ENCODE measurements at regions not wholly inside any gene's neighbourhood (a gene's known extent, or its start where the extent isn't known, plus 50 kb on each side); places are given as distances from the start of the nearest gene placed in this dataset.

GRCh38 chrX:39577985-39578869, 519.5 kb downstream of the BCOR start:
- DNase-seq: no peak

- no peak for DNase-seq
Measured at GRCh38 chrX:39580043-39580442, 517.7 kb downstream of the BCOR start.

GRCh38 chrX:39581411-39581810, 516.3 kb downstream of the BCOR start:
- no peak for DNase-seq

GRCh38 chrX:39582091-39582490, 515.7 kb downstream of the BCOR start:
- DNase-seq: no peak

GRCh38 chrX:39582976-39583375, 514.8 kb downstream of the BCOR start:
- no peak for DNase-seq

GRCh38 chrX:39585808-39586207, 511.9 kb downstream of the BCOR start:
- DNase-seq: no peak

GRCh38 chrX:39586359-39586758, 511.4 kb downstream of the BCOR start:
- no peak for DNase-seq

- DNase-seq: no peak
Measured at GRCh38 chrX:39591099-39591498, 506.7 kb downstream of the BCOR start.

GRCh38 chrX:39592776-39593175, 505.0 kb downstream of the BCOR start:
- DNase-seq: no peak

- no peak for DNase-seq
Measured at GRCh38 chrX:39595977-39596376, 501.8 kb downstream of the BCOR start.

GRCh38 chrX:39596437-39596836, 501.3 kb downstream of the BCOR start:
- DNase-seq: no peak

- DNase-seq: no peak
Measured at GRCh38 chrX:39599339-39599738, 498.4 kb downstream of the BCOR start.

GRCh38 chrX:39600222-39600621, 497.5 kb downstream of the BCOR start:
- no peak for DNase-seq

- DNase-seq: no peak
Measured at GRCh38 chrX:39601231-39602177, 496.3 kb downstream of the BCOR start.

- no peak for DNase-seq
Measured at GRCh38 chrX:39602195-39602594, 495.6 kb downstream of the BCOR start.

GRCh38 chrX:39603230-39603629, 494.5 kb downstream of the BCOR start:
- DNase-seq: no peak

GRCh38 chrX:39605183-39605582, 492.6 kb downstream of the BCOR start:
- DNase-seq: no peak

- DNase-seq: no peak
Measured at GRCh38 chrX:39605866-39606265, 491.9 kb downstream of the BCOR start.

- DNase-seq: no peak
Measured at GRCh38 chrX:39609941-39610340, 487.8 kb downstream of the BCOR start.

GRCh38 chrX:39611468-39611867, 486.3 kb downstream of the BCOR start:
- no peak for DNase-seq

GRCh38 chrX:39613482-39613995, 484.2 kb downstream of the BCOR start:
- DNase-seq: no peak

- no peak for DNase-seq
Measured at GRCh38 chrX:39613997-39614679, 483.6 kb downstream of the BCOR start.

- DNase-seq: no peak
Measured at GRCh38 chrX:39614680-39614998, 483.1 kb downstream of the BCOR start.

All from NCI-H187 treated with DMSO at 0.1 percent for 48 hours (cell line).